IgD-negative memory B cell (primary cell): ENCODE measurements at regions not wholly inside any gene's neighbourhood (a gene's known extent, or its start where the extent isn't known, plus 50 kb on each side); places are given as distances from the start of the nearest gene placed in this dataset.

Experiments used
- H3K27ac Mint-ChIP-seq, 3 donors: one replicate each; pipeline ENCODE4 v1.8.0; 2020 to 2022; ENCODE audit warnings: mild to moderate bottlenecking in 3 of 3, mixed read lengths in 3 of 3, moderate library complexity in 1 of 3
- H3K27me3 Mint-ChIP-seq: one replicate; pipeline ENCODE4 v1.8.0; 2021; ENCODE audit warnings: mixed read lengths
- H3K36me3 Mint-ChIP-seq: one replicate; pipeline ENCODE4 v1.8.0; 2020; ENCODE audit warnings: mild to moderate bottlenecking, mixed read lengths
- H3K4me1 Mint-ChIP-seq, 3 donors: one replicate each; pipeline ENCODE4 v1.8.0; 2020 to 2022; ENCODE audit warnings: mixed read lengths in 3 of 3, mild to moderate bottlenecking in 1 of 3
- H3K4me3 Mint-ChIP-seq, 4 donors: one replicate each; pipeline ENCODE4 v1.8.0; 2020 to 2022; ENCODE audit warnings: mild to moderate bottlenecking in 4 of 4, mixed read lengths in 4 of 4, moderate library complexity in 3 of 4
- H3K9me3 Mint-ChIP-seq, 3 donors: one replicate each; pipeline ENCODE4 v1.8.0; 2020 to 2021; ENCODE audit warnings: mixed read lengths in 3 of 3, mild to moderate bottlenecking in 1 of 3

DNA sequence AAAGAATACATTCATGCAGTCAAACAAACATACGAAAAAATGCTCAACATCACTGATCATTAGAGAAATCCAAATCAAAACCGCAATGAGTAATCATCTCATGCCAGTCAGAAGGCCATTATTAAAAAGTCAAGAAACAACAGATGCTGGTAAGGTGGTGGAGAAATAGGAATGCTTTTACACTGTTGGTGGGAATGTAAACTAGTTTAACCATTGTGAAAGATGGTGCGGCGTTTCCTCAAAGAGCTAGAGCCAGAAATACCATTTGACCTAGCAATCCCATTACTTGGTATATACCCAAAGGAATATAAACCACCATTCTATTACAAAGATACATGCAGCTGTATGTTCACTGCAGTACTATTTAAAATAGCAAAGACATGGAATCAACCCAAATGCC is 330.4 kb downstream of the EDEM1 start:
- no peak overlapping the region for H3K4me3 Mint-ChIP-seq
- peaks cover 7 to 12% (median 12%) of the 10 kb centered on the region in 3 donors for H3K9me3 Mint-ChIP-seq
- H3K4me1 Mint-ChIP-seq: peaks cover 0 to 1% (median 0%) of the 10 kb centered on the region in 3 donors
- H3K27me3 Mint-ChIP-seq: peaks cover 2% of the 10 kb centered on the region
- H3K36me3 Mint-ChIP-seq: no peaks in the 10 kb centered on the region
- no peak overlapping the region for H3K27ac Mint-ChIP-seq

DNA sequence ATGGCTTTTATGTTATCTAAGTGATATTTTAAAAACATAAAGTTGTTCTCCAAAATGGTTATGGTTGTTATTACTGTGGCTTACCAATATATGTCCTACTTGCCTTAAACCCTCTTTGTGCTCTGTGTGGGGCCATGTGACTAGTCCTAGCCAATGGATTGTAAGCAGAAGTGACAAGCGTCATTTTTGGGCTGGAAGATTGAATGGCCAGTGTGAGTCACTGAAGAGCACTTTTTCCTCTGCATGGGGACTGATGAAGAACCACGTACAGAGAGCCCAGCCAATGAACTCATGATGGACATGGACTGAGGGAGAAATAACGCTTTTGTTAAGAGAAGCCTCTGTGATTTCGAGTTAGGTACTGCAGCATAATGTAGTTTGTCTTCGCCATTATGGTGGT is 332.7 kb downstream of the EDEM1 start:
- Mint-ChIP-seq H3K4me1 (peaks cover 0 to 1% (median 0%) of the 10 kb centered on the region in 3 donors), H3K4me3 (no peak overlapping the region), H3K36me3 (no peaks in the 10 kb centered on the region), H3K9me3 (peaks cover 4 to 7% (median 7%) of the 10 kb centered on the region in 3 donors), H3K27me3 (peaks cover 2% of the 10 kb centered on the region), H3K27ac (no peak overlapping the region)

DNA sequence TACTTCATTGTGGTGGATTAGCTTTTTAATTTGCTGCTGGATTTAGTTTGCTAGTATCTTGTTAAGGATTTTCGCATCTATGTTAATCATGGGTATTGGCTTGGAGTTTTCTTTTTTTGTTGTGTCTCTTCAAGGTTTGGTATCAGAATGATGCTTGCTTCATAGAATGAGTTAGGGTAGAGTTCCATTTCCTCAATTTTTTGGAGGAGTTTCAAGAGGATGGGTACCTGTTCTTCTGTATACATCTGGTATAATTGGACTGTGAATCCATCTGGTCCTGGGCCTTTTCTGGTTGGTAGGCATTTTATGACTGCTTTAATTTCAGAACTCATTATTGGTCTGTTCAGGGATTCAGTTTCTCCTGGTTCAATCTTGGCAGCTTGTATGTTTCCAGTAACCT is 335.6 kb downstream of the EDEM1 start:
- Mint-ChIP-seq H3K36me3 (no peaks in the 10 kb centered on the region), H3K27ac (no peak overlapping the region), H3K4me1 (peaks cover 0 to 1% (median 0%) of the 10 kb centered on the region in 3 donors), H3K27me3 (peaks cover 2% of the 10 kb centered on the region), H3K9me3 (peaks cover 1 to 9% (median 4%) of the 10 kb centered on the region in 3 donors), H3K4me3 (no peak overlapping the region)

DNA sequence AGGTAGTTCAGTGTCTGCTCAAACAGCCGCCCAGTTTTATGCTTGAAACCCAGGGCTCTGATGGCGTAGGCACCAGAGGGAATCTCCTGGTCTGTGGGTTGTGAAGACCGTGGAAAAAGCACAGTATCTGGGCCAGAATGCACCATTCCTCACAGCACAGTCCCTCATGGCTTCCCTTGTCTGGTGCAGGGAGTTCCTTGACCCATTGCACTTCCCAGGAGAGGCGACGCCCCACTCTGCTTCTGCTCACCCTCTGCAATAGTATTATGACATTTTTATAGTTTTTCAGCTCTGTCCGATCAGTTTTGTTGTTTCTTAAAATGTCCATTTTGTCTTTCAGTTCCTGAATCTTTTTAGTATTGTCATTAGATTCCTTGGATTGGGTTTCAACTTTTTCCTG is 343.5 kb downstream of the EDEM1 start:
- H3K27me3 Mint-ChIP-seq: peaks cover 5% of the 10 kb centered on the region
- H3K4me3 Mint-ChIP-seq: peak overlapping the region in 1 of 4 donors; percentile 73
- peaks cover 0 to 9% (median 0%) of the 10 kb centered on the region in 3 donors for H3K9me3 Mint-ChIP-seq
- no peaks in the 10 kb centered on the region for H3K4me1 Mint-ChIP-seq
- H3K27ac Mint-ChIP-seq: no peak overlapping the region
- H3K36me3 Mint-ChIP-seq: peaks cover 1% of the 10 kb centered on the region

DNA sequence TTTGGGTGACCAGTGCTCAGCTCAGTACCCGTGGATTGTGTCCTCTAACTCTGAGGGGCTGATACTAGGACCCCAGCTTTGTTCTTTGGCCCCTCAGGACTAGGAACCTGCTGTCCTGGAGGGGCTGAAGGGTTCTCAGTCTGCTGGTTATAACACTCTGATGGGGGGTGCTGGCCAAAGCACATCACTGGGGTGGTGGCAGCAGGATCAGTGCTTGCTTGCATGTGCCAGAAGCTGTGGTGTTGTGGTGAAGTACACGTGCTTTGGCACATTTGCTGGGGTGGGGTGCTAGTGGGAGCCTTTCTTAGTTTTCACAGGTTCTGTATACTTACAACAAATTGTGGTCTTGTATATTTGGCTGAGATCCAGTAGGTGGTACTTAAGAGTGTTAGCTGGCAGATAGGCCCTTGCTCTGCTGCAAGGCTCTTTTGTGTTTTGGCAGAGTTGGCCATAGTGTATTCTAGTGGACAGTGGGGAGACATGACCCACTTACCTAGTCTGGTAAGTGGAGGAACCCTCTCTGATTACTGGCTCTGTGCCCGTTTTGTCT is 344.3 kb downstream of the EDEM1 start:
- no peak overlapping the region for H3K27ac Mint-ChIP-seq
- H3K27me3 Mint-ChIP-seq: peaks cover 5% of the 10 kb centered on the region
- no peaks in the 10 kb centered on the region for H3K4me1 Mint-ChIP-seq
- H3K9me3 Mint-ChIP-seq: peaks cover 0 to 9% (median 0%) of the 10 kb centered on the region in 3 donors
- H3K4me3 Mint-ChIP-seq: no peak overlapping the region
- peaks cover 1% of the 10 kb centered on the region for H3K36me3 Mint-ChIP-seq

DNA sequence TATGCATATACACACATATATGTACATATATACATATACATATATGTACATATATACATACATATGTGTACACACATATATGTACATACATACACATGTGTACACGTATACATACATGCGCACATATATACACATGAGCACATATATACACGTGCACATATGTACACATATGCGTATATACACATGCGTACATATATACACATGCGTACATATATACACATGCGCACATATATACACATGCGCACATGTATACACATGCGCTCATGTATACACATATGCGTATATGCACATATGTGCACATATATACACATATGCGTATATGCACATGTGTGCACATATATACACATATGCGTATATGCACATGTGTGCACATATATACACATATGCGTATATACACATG is 353.0 kb downstream of the EDEM1 start:
- H3K27me3 Mint-ChIP-seq: no peaks in the 10 kb centered on the region
- H3K27ac Mint-ChIP-seq: no peak overlapping the region
- no peaks in the 10 kb centered on the region for H3K4me1 Mint-ChIP-seq
- peaks cover 4 to 26% (median 8%) of the 10 kb centered on the region in 3 donors for H3K9me3 Mint-ChIP-seq
- no peak overlapping the region for H3K4me3 Mint-ChIP-seq
- peaks cover 2% of the 10 kb centered on the region for H3K36me3 Mint-ChIP-seq

DNA sequence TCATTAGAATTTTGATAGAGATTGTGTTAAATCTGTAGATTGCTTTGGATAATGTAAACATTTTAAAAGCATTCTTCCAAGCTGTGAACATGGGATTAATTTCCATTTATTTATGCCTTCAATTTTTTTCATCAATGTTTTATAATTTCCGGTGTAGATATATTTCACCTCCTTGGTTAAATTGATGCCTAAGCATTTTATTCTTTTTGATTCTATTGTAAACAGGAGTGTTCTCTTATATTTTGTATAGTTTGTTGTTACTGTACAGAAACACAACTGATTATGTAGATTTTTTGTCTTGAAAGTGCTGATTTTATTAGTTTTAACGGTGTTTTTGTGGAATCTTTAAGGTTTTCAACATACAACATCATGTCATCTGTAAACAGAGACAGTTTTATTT is 355.0 kb downstream of the EDEM1 start:
- Mint-ChIP-seq H3K4me3 (no peak overlapping the region), H3K27me3 (no peaks in the 10 kb centered on the region), H3K9me3 (peaks cover 5 to 32% (median 11%) of the 10 kb centered on the region in 3 donors), H3K27ac (no peak overlapping the region), H3K4me1 (no peaks in the 10 kb centered on the region), H3K36me3 (peaks cover 2% of the 10 kb centered on the region)

DNA sequence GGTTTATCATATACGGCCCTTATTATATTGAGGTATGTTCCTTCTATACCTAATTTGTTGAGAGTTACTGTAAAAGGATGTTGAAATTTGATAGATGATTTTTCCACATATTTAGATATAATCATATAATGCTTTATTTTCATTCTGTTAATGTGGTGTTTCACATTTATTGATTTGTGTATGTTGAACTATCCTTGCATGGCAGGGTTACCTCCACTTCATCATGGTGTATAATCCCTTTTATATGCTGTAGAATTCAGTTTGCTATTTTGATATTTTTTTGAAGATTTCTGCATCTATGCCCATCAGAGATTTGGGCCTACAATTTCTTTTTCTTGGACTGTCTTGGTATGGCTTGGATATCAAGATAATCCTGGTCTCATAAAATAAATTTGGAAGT is 355.5 kb downstream of the EDEM1 start:
- Mint-ChIP-seq H3K27me3 (no peaks in the 10 kb centered on the region), H3K4me1 (no peaks in the 10 kb centered on the region), H3K27ac (no peak overlapping the region), H3K4me3 (no peak overlapping the region), H3K36me3 (peaks cover 2% of the 10 kb centered on the region), H3K9me3 (peaks cover 5 to 33% (median 11%) of the 10 kb centered on the region in 3 donors)

DNA sequence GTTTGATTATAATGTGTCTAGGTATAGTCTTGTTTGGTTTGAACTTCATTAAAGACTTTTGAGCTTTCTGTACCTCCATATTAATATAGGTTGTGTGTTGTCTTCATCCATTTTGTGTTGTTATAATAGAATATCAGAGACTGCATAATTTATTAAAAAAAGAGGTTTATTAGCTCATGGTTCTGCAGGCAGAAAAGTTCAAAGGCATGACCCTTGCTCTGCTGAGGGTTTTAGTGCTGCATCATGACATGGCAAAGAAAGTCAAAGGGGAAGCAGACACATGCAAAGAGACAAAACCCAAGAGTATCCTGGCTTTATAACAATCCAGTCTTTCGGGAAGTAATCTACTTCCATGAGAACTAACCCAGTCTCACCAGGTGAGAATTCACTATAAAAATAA is 358.2 kb downstream of the EDEM1 start:
- H3K36me3 Mint-ChIP-seq: peaks cover under 1% of the 10 kb centered on the region
- H3K4me1 Mint-ChIP-seq: no peaks in the 10 kb centered on the region
- no peak overlapping the region for H3K4me3 Mint-ChIP-seq
- H3K27ac Mint-ChIP-seq: no peak overlapping the region
- peaks cover 1 to 36% (median 11%) of the 10 kb centered on the region in 3 donors for H3K9me3 Mint-ChIP-seq
- no peaks in the 10 kb centered on the region for H3K27me3 Mint-ChIP-seq

DNA sequence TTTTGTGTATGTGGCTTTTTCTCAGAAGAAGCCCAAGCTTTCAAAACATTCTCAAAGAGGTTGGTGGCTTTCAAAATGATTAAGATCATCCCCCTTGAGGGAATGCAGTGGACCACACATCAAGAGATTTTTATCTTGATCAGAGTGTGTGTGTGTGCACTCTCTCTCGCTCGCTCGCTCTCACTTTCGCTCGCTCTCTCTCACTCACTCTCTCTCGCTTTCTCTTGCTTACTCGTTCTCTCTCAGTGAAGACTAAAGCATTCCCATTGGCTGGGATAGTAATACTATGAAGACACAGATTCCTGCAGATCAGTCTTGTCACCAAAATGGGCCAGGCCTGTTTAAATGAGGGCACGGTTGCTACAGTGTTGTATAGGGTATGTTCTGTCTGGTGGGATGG is 365.7 kb downstream of the EDEM1 start:
- peaks cover 1% of the 10 kb centered on the region for H3K36me3 Mint-ChIP-seq
- H3K27me3 Mint-ChIP-seq: no peaks in the 10 kb centered on the region
- peaks cover 0 to 5% (median 3%) of the 10 kb centered on the region in 3 donors for H3K9me3 Mint-ChIP-seq
- no peaks in the 10 kb centered on the region for H3K4me1 Mint-ChIP-seq
- no peak overlapping the region for H3K27ac Mint-ChIP-seq
- H3K4me3 Mint-ChIP-seq: no peak overlapping the region

DNA sequence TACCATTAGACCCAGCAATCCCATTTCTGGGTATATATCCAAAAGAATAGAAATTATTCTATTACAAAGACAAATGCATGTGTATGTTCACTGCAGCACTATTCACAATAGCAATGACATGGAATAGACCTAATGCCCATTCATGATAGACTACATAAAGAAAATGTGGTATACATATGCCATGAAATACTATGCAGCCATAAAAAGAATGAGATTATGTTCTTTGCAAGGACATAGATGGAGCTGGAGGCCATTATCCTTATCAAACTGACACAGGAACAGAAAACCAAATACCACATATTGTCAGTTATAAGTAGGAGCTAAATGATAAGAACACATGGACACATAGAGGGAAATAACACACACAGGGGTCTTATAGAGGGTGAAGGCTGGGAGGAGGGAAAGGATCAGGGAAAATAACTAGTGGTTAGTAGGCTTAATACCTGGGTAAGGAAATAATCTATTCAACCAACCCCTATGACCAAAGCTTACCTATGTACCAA is 366.8 kb downstream of the EDEM1 start:
- H3K4me3 Mint-ChIP-seq: no peak overlapping the region

DNA sequence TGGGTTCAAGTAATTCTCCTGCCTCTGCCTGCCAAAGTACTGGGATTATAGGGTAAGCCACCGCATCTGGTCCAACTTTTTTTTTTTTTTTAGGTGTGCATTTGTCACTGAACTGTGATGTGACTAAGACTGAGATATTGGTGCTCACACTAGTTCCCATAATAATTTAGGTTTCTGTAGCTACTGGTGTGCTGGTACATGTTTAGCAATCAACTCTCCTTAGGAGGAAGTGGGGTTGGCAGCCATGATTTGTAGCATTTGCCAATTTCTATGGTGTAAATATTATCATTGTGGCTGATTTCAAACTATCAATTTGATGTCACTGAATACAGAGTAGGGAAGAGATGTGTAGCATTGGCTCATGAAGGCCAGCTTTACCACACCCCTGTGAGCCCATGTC is 372.7 kb downstream of the EDEM1 start:
- Mint-ChIP-seq H3K9me3 (no peaks in the 10 kb centered on the region), H3K36me3 (no peaks in the 10 kb centered on the region), H3K27ac (no peak overlapping the region), H3K4me1 (no peaks in the 10 kb centered on the region), H3K27me3 (peaks cover 2% of the 10 kb centered on the region), H3K4me3 (no peak overlapping the region)

More for the DNA sequence above, 366.8 kb downstream of the EDEM1 start:
- no peak overlapping the region for H3K27ac Mint-ChIP-seq
- no peaks in the 10 kb centered on the region for H3K27me3 Mint-ChIP-seq
- H3K36me3 Mint-ChIP-seq: peaks cover 1% of the 10 kb centered on the region
- H3K4me1 Mint-ChIP-seq: no peaks in the 10 kb centered on the region
- peaks cover 0 to 3% (median 0%) of the 10 kb centered on the region in 3 donors for H3K9me3 Mint-ChIP-seq

DNA sequence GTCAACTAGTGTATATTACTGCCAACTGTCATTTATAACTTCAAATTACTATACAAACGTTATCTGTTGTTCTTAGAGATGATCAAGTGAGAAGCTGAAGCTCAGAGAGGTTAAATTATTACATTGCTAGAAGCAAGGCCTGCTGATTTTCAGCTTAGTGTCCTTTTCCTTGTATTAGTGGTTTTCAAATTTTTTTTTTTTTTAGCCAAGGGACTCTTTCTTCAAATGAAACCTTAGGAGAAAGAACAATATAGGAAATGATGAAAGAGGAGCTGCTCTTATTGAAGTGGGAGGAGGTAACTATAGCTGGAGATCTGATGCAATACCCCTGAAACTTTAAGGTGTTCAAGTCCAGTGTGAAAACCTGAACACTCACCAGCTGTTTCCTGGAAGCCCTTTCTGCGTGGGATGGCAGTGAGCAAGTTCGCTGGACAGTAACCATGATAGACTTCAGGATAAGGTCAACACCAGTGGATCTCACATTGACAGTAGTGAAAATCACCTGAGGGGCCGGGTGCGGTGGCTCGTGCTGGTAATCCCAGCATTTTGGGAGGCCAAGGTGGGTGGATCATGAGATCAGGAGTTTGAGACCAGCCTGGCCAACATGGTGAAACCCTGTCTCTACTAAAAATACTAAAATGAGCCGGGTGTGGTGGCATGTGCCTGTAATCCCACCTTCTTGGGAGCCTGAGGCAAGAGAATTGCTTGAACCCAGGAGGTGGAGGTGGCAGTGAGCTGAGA is 376.2 kb downstream of the EDEM1 start:
- Mint-ChIP-seq H3K4me3 (no peak overlapping the region), H3K4me1 (no peaks in the 10 kb centered on the region), H3K27me3 (peaks cover 2% of the 10 kb centered on the region), H3K36me3 (no peaks in the 10 kb centered on the region), H3K9me3 (peaks cover 0 to 4% (median 0%) of the 10 kb centered on the region in 3 donors), H3K27ac (no peak overlapping the region)

DNA sequence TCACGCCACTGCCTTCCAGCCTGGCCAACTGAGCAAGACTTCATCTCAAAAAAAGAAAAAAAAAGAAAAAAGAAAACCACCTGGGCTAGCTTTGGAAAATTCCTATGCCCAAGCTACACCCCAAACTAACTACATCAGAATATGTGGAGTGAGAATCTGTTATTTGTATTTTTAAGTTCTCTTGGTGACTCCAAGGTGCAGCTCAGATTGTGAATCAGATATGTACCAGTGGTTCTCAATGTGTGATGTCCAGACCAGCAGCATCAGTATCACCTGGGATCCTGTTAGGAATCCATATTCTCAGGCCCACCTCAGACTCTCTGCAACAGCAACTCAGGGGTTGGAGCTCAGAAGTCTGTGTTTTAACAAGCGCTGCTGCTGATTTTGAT is 376.8 kb downstream of the EDEM1 start:
- no peak overlapping the region for H3K27ac Mint-ChIP-seq
- peaks cover 2% of the 10 kb centered on the region for H3K27me3 Mint-ChIP-seq
- H3K4me1 Mint-ChIP-seq: no peaks in the 10 kb centered on the region
- H3K36me3 Mint-ChIP-seq: no peaks in the 10 kb centered on the region
- peaks cover 0 to 4% (median 0%) of the 10 kb centered on the region in 3 donors for H3K9me3 Mint-ChIP-seq
- no peak overlapping the region for H3K4me3 Mint-ChIP-seq

DNA sequence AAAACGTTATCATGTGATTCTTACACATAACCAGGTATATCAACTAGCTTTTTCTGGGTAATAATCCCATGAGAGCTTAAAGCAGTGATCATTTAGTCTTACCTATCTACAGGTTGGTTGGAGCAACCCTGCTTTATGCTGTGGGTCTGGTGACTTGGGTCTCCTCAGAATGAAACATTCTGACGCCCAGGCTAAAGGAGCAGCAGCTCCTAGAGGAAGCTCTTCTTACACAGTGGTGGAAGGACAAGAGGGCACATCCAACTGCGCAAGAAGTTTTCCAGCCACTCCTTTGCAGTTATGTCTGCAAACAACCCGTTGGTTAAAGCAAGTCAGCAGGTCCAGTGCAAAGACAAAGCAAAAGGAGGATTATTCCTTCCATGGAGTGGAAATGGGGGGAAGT is 377.5 kb downstream of the EDEM1 start:
- Mint-ChIP-seq H3K36me3 (no peaks in the 10 kb centered on the region), H3K4me1 (no peaks in the 10 kb centered on the region), H3K4me3 (no peak overlapping the region), H3K27me3 (peaks cover 2% of the 10 kb centered on the region), H3K9me3 (peaks cover 0 to 4% (median 0%) of the 10 kb centered on the region in 3 donors), H3K27ac (no peak overlapping the region)

DNA sequence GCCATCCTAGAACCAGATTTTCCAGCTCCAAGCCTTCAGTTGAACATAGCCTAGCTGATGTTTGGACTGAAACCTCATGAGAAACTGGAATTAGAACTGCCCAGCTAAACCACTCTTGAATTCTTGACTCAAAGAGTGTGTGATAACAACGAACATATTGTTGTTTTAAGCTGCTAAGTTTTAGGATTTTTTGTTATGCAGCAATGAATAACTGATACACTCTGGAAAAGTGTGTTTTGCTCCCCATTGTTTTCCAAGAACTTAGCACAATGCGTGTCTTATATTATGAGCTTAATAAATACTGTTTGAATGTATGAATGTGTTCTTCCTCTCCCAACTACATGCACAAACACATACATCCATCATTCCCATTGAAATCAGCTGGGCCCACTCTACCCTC is 379.6 kb downstream of the EDEM1 start:
- Mint-ChIP-seq H3K27me3 (peaks cover 2% of the 10 kb centered on the region), H3K9me3 (peaks cover 0 to 4% (median 0%) of the 10 kb centered on the region in 3 donors), H3K27ac (no peak overlapping the region), H3K4me1 (no peaks in the 10 kb centered on the region), H3K36me3 (no peaks in the 10 kb centered on the region), H3K4me3 (no peak overlapping the region)
